ENCODE measurements at regions not wholly inside any gene's neighbourhood (a gene's known extent, or its start where the extent isn't known, plus 50 kb on each side); places are given as distances from the start of the nearest gene placed in this dataset.
"Not testable (repeated sequence)": the region's sequence is repeated elsewhere in the genome, so short reads cannot be mapped to it uniquely, and the experiment has no call there.

GRCh38 chr1:228796945-228797344, 61.7 kb downstream of the RHOU start:
- H3K27me3 Mint-ChIP-seq; H3K27ac Mint-ChIP-seq; H3K4me3 Mint-ChIP-seq; H3K4me1 Mint-ChIP-seq; H3K36me3 Mint-ChIP-seq (ENCODE audit: low read depth); ATAC-seq (replicated peaks); H3K9me3 Mint-ChIP-seq: not testable (repeated sequence)

DNA sequence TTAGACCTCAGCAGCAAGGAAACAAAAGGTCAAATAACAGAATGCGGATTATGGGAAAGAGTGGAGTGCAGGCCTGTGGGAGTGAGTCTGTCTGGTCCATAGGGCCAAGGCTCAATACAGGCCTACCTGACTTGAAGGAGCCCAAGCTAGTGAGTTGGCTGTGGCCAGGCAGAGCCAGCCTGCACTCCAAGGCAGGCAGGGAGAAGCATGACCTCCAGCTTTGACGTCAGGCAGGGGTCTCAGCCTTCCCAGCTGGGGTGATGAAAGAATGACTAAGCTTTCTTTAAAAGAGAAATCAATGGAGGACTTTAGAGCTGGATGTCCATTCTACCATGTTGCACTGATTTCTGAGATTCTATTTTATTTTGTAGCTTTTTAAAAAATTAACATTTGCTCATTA, 62.8 kb downstream of the RHOU start:
- Mint-ChIP-seq H3K27ac (no peak overlapping the region), H3K4me1 (peaks cover 9% of the 10 kb centered on the region), H3K36me3 (ENCODE audit: low read depth) (no peaks in the 10 kb centered on the region), H3K9me3 (no peaks in the 10 kb centered on the region), H3K4me3 (no peak overlapping the region), H3K27me3 (no peaks in the 10 kb centered on the region)
- no peak for ATAC-seq (replicated peaks)

DNA sequence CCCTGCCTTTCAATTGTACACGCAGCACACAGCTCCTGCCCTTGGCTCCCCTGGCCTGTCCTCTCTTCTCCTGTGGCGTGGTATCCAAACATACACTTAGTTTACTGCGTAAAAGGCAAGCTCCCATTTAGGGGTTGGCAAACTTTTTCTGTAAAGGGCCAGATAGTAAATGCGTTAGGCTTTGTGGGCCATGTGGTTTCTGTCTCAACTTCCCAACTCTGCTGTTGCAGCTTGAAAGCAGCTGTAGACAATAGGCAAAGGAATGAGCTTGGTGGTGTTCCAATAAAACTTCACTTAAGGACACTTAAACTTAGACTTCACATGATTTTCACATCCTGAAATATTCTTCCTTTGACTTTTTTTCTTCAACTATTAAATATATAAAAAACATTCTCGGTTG, 63.3 kb downstream of the RHOU start:
- no peaks in the 10 kb centered on the region for H3K9me3 Mint-ChIP-seq
- H3K36me3 Mint-ChIP-seq (ENCODE audit: low read depth): no peaks in the 10 kb centered on the region
- peaks cover 9% of the 10 kb centered on the region for H3K4me1 Mint-ChIP-seq
- no peak overlapping the region for H3K27ac Mint-ChIP-seq
- H3K27me3 Mint-ChIP-seq: no peaks in the 10 kb centered on the region
- no peak overlapping the region for H3K4me3 Mint-ChIP-seq
- ATAC-seq (replicated peaks): no peak

DNA sequence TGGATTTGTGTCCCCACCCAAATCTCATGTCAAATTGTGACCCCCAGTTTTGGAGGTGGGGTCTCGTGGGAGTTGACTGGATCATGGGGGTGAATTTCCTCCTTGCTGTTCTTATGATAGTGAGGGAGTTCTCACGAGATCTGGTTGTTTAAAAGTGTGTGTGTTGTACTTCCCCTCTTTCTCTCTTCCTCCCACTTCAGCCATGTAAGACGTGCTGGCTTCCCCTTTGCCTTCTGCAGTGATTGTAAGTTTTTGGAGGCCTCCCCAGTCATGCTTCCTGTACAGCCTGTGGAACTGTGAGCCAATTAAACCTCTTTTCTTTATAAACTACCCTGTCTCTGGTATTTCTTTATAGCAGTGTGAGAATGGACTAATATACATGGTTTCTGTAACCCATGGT, 64.6 kb downstream of the RHOU start:
- H3K36me3 Mint-ChIP-seq (ENCODE audit: low read depth): no peaks in the 10 kb centered on the region
- H3K4me1 Mint-ChIP-seq: peaks cover 13% of the 10 kb centered on the region
- H3K4me3 Mint-ChIP-seq: no peak overlapping the region
- no peaks in the 10 kb centered on the region for H3K9me3 Mint-ChIP-seq
- no peaks in the 10 kb centered on the region for H3K27me3 Mint-ChIP-seq
- no peak overlapping the region for H3K27ac Mint-ChIP-seq
- no peak for ATAC-seq (replicated peaks)

- no peak overlapping the region for H3K4me3 Mint-ChIP-seq
- no peak for ATAC-seq (replicated peaks)
- H3K27ac Mint-ChIP-seq: no peak overlapping the region
- H3K36me3 Mint-ChIP-seq (ENCODE audit: low read depth): no peaks in the 10 kb centered on the region
- H3K4me1 Mint-ChIP-seq: peaks cover 17% of the 10 kb centered on the region
- H3K27me3 Mint-ChIP-seq: no peaks in the 10 kb centered on the region
- H3K9me3 Mint-ChIP-seq: no peaks in the 10 kb centered on the region
Observed at GRCh38 chr1:228801068-228801467, 65.8 kb downstream of the RHOU start.

- no peak overlapping the region for H3K4me3 Mint-ChIP-seq
- H3K36me3 Mint-ChIP-seq (ENCODE audit: low read depth): no peaks in the 10 kb centered on the region
- H3K9me3 Mint-ChIP-seq: no peaks in the 10 kb centered on the region
- no peak for ATAC-seq (replicated peaks)
- no peak overlapping the region for H3K27ac Mint-ChIP-seq
- no peaks in the 10 kb centered on the region for H3K27me3 Mint-ChIP-seq
- peaks cover 16% of the 10 kb centered on the region for H3K4me1 Mint-ChIP-seq
Observed at GRCh38 chr1:228802386-228803220, 67.3 kb downstream of the RHOU start.

- Mint-ChIP-seq H3K27ac (no peak overlapping the region), H3K4me3 (no peak overlapping the region), H3K4me1 (peaks cover 16% of the 10 kb centered on the region), H3K27me3 (no peaks in the 10 kb centered on the region), H3K9me3 (no peaks in the 10 kb centered on the region), H3K36me3 (ENCODE audit: low read depth) (no peaks in the 10 kb centered on the region)
- no peak for ATAC-seq (replicated peaks)
Observed at GRCh38 chr1:228803421-228803820, 68.1 kb downstream of the RHOU start.

- H3K36me3 Mint-ChIP-seq (ENCODE audit: low read depth): no peaks in the 10 kb centered on the region
- H3K27ac Mint-ChIP-seq: peak overlapping the region; percentile 87
- no peaks in the 10 kb centered on the region for H3K27me3 Mint-ChIP-seq
- peak overlapping the region; percentile 70 for H3K4me3 Mint-ChIP-seq
- no peaks in the 10 kb centered on the region for H3K9me3 Mint-ChIP-seq
- H3K4me1 Mint-ChIP-seq: peaks cover 23% of the 10 kb centered on the region
- ATAC-seq (replicated peaks): no peak
Observed at GRCh38 chr1:228804173-228804572, 68.9 kb downstream of the RHOU start.

DNA sequence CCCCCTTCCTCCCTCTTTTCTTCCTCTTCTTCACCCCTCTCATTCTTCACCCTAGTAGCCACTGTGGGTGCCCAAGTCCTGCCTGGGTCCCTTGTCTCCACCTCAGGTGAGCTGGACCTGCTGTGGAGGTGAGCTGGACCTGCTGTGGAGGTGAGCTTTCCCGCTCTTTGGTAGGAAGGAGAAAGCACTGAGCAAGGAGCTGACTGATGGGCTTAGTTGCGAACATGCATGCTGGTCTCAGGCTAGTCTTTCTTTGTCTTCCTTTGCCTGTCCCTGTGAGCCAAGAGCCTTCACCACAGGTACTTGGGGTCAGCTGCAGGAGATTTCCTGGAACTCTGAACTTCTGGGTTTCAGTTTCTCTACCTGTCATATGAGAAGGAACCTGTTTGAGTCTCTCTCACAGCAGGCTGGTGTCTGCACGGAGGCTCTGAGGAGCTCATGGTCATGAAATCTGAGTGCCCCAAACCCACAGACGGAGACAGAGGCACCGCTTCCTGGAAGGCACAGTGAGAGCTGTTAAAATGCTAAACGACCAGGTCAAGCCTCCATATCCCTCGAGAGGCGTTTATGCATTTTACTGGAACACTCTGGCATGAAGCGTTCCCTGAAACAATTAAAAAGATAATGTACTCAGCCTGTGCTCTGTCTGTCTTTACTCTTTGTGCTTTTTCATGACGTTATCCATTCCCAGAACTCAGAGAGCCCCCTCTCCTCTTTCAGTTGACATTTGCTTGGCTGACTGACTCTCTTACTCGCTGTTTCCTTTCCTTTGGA, 69.5 kb downstream of the RHOU start:
- no peaks in the 10 kb centered on the region for H3K27me3 Mint-ChIP-seq
- H3K4me3 Mint-ChIP-seq: peak overlapping the region; percentile 70
- peak; percentile 89 for ATAC-seq (replicated peaks)
- H3K9me3 Mint-ChIP-seq: no peaks in the 10 kb centered on the region
- peak overlapping the region; percentile 87 for H3K27ac Mint-ChIP-seq
- peaks cover 28% of the 10 kb centered on the region for H3K4me1 Mint-ChIP-seq
- no peaks in the 10 kb centered on the region for H3K36me3 Mint-ChIP-seq (ENCODE audit: low read depth)

DNA sequence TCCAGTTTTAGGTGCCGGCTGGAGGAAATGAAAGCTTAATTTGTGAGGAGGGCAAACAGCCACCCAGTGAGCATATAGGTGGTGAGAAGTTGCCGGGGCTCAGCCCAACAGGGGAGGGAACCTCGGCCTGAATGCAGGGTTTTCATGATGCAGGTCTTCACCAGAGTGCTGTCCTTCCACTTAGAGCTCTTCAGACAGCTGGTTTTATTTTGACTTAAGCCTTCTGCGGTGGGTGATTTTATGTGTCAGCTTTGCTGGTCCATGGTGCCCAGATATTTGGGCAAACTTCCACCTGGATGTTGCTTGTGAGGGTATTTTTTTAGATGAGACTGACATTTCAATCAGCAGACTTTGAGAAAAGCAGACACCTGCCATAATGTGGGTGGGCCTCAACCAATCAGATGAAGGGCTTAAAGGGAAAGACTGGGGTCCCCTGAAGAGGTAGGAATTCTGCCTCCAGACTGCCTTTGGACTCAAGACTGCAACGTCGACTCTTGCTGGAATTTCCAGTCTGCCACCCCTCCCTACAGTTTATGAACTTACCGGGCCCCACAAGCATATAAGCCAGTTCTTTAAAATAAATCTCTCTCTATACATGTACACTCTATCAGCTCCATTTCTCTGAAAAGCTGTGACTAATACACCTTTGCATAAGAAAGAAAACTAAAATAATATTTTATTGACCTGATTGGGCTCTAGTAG, 72.8 kb downstream of the RHOU start:
- no peaks in the 10 kb centered on the region for H3K27me3 Mint-ChIP-seq
- H3K4me3 Mint-ChIP-seq: no peak overlapping the region
- no peaks in the 10 kb centered on the region for H3K9me3 Mint-ChIP-seq
- ATAC-seq (replicated peaks): no peak
- no peaks in the 10 kb centered on the region for H3K36me3 Mint-ChIP-seq (ENCODE audit: low read depth)
- peaks cover 32% of the 10 kb centered on the region for H3K4me1 Mint-ChIP-seq
- H3K27ac Mint-ChIP-seq: no peak overlapping the region

DNA sequence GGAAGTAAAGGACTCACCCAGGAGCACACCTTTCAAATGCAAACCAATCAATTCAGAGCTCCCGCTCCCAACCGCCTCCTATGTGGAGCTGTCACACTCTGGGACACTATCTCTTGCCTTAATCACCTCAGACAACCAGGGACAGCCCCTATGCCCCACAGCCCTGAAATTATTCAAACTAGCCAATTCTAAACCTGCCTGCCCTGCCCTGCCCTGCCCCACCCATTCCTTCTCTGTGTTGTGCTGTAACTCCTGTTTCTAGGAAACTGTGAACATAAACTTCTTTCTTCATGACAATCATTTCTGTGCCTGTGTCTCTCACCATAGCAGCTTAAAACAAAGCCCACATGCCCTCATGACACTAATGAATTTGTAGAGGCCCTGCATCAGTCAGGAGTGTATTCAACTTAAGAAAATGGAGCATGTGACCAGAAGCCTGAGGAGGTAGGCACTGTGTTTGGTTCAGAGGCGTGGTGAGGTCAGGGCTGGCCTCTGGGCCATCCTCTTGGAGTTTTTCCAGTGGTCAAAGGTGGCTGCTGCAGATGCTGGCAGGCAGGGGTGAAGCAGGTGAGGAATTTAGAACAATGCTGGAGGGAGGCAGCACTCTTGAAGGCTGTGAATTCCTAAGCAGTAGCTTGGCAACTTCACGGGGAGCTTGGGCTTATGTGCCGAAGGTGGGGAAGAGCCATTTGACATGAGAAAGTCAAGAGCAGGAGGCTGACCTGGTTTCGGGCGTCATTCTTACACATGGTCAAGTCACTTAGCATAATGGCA, 74.5 kb downstream of the RHOU start:
- Mint-ChIP-seq H3K4me1 (peaks cover 30% of the 10 kb centered on the region), H3K4me3 (peak overlapping the region; percentile 47), H3K9me3 (no peaks in the 10 kb centered on the region), H3K36me3 (ENCODE audit: low read depth) (no peaks in the 10 kb centered on the region), H3K27me3 (no peaks in the 10 kb centered on the region), H3K27ac (peak overlapping the region; percentile 89)
- ATAC-seq (replicated peaks): peak; percentile 72

DNA sequence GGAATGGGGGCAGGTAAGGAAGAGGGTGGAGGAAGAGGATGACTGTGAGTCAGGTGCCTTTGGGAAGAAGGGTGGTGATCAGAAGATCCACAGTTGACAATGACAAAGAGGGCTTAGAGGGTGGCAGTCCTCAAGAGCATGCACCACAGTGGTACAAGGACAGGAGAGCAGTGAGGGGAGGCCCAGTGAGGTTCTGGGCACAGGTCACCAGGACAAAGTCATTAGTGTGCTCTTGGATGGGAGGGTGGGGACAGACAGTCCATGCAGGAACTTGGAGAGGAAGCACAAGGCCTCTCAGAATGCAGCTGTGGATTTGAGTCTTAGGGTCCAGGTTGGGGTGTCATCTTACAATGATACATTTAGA, 75.1 kb downstream of the RHOU start:
- Mint-ChIP-seq H3K4me1 (peaks cover 24% of the 10 kb centered on the region), H3K27ac (peak overlapping the region; percentile 89), H3K27me3 (no peaks in the 10 kb centered on the region), H3K9me3 (no peaks in the 10 kb centered on the region), H3K4me3 (peak overlapping the region; percentile 47), H3K36me3 (ENCODE audit: low read depth) (no peaks in the 10 kb centered on the region)
- no peak for ATAC-seq (replicated peaks)

DNA sequence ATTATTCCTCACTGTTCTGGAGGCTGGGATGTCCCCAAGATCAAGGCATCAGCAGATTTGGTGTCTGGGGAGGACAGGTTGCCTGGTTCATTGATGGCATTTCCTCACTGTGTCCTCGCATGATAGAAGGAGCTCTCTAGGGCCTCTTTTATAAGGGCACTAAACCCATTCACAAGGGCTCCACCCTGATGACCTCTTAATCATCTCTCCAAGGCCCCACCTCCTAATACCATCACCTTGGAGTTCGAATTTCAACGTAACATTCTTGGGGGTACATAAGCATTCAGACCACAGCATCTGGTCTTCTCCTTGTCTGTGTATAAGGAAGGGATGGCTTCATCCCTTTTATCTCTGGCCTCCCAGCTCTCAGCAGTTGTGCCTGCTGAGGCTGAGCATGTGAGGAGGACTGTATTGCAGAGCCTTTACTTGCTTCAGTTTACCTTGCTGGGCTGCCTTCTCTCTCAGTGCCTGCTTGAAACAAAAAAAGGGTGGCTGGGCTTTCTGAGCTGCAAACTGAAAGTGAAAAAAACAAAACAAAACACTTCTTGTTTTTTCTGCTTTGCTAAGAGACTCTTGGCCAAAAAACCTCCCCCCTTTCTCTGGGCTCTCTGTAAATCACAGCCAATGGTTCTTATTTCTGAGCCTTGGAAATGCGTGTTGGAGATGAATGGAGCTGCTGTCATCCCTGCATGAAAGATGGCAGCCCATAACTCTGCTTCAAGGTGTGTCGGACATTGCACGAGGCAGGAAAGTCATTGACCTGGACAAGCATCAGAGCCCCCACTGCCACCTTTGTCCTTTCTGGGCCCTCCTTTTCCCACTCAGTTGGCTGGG, 75.8 kb downstream of the RHOU start:
- ATAC-seq (replicated peaks): no peak
- Mint-ChIP-seq H3K4me1 (peaks cover 19% of the 10 kb centered on the region), H3K4me3 (no peak overlapping the region), H3K27ac (peak overlapping the region; percentile 41), H3K27me3 (no peaks in the 10 kb centered on the region), H3K9me3 (no peaks in the 10 kb centered on the region), H3K36me3 (ENCODE audit: low read depth) (no peaks in the 10 kb centered on the region)

All from activated T-helper 17 cell treated with anti-CD3 and anti-CD28 coated beads, Interleukin-2, amount 50 U/mL, for 72 hours (primary cell).